ENCODE measurements at regions not wholly inside any gene's neighbourhood (a gene's known extent, or its start where the extent isn't known, plus 50 kb on each side); places are given as distances from the start of the nearest gene placed in this dataset.
"Not testable (repeated sequence)": the region's sequence is repeated elsewhere in the genome, so short reads cannot be mapped to it uniquely, and the experiment has no call there.

- no peak overlapping the region for H3K27ac Mint-ChIP-seq
- CTCF ChIA-PET, result no interaction called here
- H3K4me1 Mint-ChIP-seq (ENCODE audit: low read depth), result peaks cover 15% of the 10 kb centered on the region
- H3K9me3 Mint-ChIP-seq, result no peaks in the 10 kb centered on the region
- DNase-seq, result no peak
- H3K27me3 Mint-ChIP-seq, result peaks cover 2% of the 10 kb centered on the region
- POLR2A ChIA-PET, result no interaction called here
- intact Hi-C loops (cut with micrococcal nuclease), result loop anchor here (5.0 kb wide), 1 partner anchor 363 kb away; no protein-coding TSS in a partner anchor
- no peaks in the 10 kb centered on the region for H3K36me3 Mint-ChIP-seq
- no peak overlapping the region for H3K4me3 Mint-ChIP-seq
Measured at GRCh38 chr12:27859648-27860047, 79.6 kb upstream of the MANSC4 start.

GRCh38 chr12:27857006-27857405 is 77.0 kb upstream of the MANSC4 start:
- H3K4me3 Mint-ChIP-seq; intact Hi-C loops (cut with micrococcal nuclease); H3K9me3 Mint-ChIP-seq; H3K27ac Mint-ChIP-seq; H3K27me3 Mint-ChIP-seq; H3K4me1 Mint-ChIP-seq (ENCODE audit: low read depth); POLR2A ChIA-PET; H3K36me3 Mint-ChIP-seq; DNase-seq: not testable (repeated sequence)
- CTCF ChIA-PET, result interaction anchor here (1.5 kb wide), 1 partner anchor 84 kb away, joined by 3 read pairs; no protein-coding TSS in a partner anchor

- ChIA-PET POLR2A (no interaction called here), CTCF (no interaction called here)
- peaks cover 2% of the 10 kb centered on the region for H3K27me3 Mint-ChIP-seq
- no peak for DNase-seq
- no peaks in the 10 kb centered on the region for H3K4me1 Mint-ChIP-seq (ENCODE audit: low read depth)
- no peak overlapping the region for H3K27ac Mint-ChIP-seq
- intact Hi-C loops (cut with micrococcal nuclease), result no loop called here
- H3K9me3 Mint-ChIP-seq, result peaks cover 14% of the 10 kb centered on the region
- H3K4me3 Mint-ChIP-seq, result no peak overlapping the region
- no peaks in the 10 kb centered on the region for H3K36me3 Mint-ChIP-seq
Measured at GRCh38 chr12:27852742-27853141, 72.7 kb upstream of the MANSC4 start.
